Keratinocyte (primary cell): ENCODE measurements at regions not wholly inside any gene's neighbourhood (a gene's known extent, or its start where the extent isn't known, plus 50 kb on each side); places are given as distances from the start of the nearest gene placed in this dataset.

ENCODE experiments used
- CTCF ChIP-seq, 3 experiments: IDR thresholded peaks in 1 of 3; conservative IDR thresholded peaks in 1 of 3; optimal IDR thresholded peaks in 1 of 3; 2 replicates in 2 of 3; 3 replicates in 1 of 3; pipeline versions ENCODE3 to v1.5.1; 2011; ENCODE audit warnings: low read length in 3 of 3, mild to moderate bottlenecking in 3 of 3, moderate library complexity in 2 of 3, control low read depth in 1 of 3, inconsistent platforms in 1 of 3; ENCODE audit not compliant: insufficient read depth in 2 of 3; ENCODE audit errors: extremely low read depth in 1 of 3
- EZH2 ChIP-seq: IDR thresholded peaks from one replicate; pipeline ENCODE4 v1.6.1; 2012; ENCODE audit warnings: inconsistent platforms, mild to moderate bottlenecking, low read length, moderate library complexity

DNA sequence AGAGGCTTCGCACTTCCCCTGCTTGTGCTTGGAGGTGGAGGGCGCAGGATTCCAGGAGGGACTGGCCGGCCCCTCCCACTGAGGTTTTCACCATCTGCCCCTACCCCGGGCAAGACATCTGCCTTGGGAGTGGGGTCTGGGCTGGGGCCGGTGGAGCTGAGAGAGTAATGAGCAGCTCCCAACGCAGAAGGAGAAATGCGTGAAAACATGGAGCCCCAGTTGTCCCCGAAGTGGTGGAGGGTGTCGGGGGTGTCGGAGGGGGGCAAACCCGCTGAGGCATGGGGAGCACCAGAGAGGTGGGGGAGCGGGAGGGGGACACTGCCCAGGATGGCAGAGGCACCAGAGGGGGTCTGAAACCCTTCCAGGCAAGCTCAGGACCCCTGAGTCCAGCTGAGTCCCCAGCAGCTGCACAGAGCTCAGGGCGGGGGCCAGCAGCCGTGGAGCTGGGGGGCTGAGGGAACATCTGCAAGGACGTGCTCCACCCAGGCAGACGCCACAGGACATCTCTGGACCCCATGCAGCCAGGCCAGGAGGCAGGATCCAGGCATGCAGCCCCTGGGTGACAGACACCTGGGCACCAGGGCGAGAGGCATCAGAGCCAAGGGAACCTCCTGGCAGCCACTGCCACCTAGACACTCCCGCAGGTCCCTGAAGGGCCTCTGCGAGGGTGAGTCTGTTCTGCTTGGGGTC lies 110.6 kb downstream of the SIK1 start:
- TF ChIP-seq CTCF (optimal IDR thresholded peaks at IDR 0.05 in 1 of 3, IDR thresholded peaks at IDR 0.05 in 1 of 3, conservative IDR thresholded peaks at IDR 0.05 in 1 of 3; ENCODE audit: extremely low read depth in 1 of 3, insufficient read depth in 2 of 3, low read length in 3 of 3) (no peak), EZH2 (no peak)
